Retinal pigment epithelial cell (primary cell): ENCODE measurements at regions not wholly inside any gene's neighbourhood (a gene's known extent, or its start where the extent isn't known, plus 50 kb on each side); places are given as distances from the start of the nearest gene placed in this dataset.
"Not testable (repeated sequence)": the region's sequence is repeated elsewhere in the genome, so short reads cannot be mapped to it uniquely, and the experiment has no call there.

ENCODE experiments used
- DNase-seq: peaks from one replicate; pipeline ENCODE4 v3.0.0-alpha.2; 2010; ENCODE audit warnings: low read depth
- H3K4me3 ChIP-seq: 2 replicates; pipeline ENCODE4 v1.5.1; 2011; ENCODE audit warnings: mild to moderate bottlenecking, low read length, control low read depth, moderate library complexity
- TF ChIP-seq, protein P1 (sequence below): conservative IDR thresholded peaks from 2 replicates; pipeline ENCODE4 v1.5.1; 2011; ENCODE audit warnings: low read depth, low read length, control low read depth, inconsistent platforms

DNA sequence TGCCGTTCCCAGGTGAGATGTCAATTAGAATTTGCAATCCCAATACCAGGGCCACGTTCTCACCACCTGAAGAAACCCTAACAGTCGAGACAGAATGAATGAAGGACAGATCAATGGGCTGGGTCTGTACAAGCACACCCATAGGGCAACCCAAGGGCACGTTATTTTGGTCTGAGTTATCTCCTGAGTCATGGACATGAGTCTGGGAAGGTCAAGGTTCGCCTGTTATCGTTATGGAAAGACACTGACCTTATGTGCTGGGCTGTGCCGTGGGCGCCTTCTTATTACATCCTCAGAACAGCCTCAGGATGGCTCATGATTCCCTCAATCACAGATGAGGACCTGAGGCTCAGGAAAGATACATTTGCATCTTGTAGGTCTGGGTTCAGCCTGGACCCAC, 175.0 kb upstream of the SULF2 start:
- no peak for DNase-seq
- H3K4me3 ChIP-seq, result no peak overlapping the region
- TF ChIP-seq, protein P1, sequence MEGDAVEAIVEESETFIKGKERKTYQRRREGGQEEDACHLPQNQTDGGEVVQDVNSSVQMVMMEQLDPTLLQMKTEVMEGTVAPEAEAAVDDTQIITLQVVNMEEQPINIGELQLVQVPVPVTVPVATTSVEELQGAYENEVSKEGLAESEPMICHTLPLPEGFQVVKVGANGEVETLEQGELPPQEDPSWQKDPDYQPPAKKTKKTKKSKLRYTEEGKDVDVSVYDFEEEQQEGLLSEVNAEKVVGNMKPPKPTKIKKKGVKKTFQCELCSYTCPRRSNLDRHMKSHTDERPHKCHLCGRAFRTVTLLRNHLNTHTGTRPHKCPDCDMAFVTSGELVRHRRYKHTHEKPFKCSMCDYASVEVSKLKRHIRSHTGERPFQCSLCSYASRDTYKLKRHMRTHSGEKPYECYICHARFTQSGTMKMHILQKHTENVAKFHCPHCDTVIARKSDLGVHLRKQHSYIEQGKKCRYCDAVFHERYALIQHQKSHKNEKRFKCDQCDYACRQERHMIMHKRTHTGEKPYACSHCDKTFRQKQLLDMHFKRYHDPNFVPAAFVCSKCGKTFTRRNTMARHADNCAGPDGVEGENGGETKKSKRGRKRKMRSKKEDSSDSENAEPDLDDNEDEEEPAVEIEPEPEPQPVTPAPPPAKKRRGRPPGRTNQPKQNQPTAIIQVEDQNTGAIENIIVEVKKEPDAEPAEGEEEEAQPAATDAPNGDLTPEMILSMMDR, result no peak

DNA sequence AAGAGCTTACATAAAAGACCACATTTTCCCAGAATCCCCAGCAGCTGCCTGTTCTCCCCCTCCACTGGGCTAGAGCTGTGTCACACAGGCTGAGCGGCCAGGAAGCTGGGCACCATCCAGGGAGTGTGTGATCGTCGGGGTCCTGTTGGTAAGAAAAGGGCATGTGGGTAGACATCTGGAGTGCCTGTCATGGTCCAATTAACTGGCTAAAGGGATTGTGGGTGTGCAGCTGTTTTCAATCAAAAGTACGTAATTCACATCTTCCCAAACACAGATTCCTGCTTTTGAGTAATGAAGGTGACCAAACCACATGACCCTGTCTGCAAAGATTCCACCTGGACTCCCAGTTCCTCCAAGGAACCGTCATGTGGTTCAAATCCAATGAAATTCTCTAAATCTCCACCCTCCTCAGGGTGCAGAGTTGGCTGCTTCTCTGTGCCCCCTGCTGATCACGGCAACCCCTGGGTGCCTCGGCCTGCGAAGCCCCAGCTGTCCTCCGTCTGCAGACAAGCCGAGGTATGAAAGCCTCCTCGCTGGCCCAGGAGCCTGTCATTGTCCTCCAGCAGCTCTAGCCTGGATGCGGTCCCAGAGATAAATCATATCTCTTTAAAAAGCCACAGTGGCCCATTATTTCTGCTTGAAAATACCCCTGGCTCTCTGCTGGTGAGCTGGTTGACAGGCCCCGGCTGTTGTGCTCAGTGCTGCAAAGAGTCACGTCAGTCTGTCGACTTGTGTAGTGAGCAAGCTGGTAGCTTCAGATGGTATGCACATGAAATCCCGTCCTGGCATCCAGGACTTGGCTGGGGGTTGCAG, 172.9 kb upstream of the SULF2 start:
- not testable (repeated sequence) for H3K4me3 ChIP-seq, DNase-seq

DNA sequence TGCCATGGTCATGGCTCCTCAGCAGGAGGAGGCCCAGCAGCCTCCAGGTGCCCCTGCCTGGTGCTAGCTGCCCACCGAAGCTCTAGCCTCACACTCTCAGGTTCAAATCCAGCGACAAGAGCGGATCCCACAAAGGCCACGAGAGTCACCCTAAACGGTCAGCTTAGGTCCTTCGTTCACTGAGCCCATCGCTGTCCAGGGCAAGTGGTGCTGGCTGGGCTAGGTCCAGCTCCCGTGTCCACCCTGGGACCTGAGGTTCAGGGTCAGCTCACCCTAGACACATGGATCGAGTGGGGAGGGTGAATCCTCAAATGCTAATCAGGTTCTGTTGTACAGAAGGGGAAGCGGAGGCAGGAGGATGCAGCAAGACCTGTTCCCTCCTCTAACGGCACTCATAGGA, 171.9 kb upstream of the SULF2 start:
- TF ChIP-seq, protein P1, result no peak
- DNase-seq, result no peak
- H3K4me3 ChIP-seq, result no peak overlapping the region

DNA sequence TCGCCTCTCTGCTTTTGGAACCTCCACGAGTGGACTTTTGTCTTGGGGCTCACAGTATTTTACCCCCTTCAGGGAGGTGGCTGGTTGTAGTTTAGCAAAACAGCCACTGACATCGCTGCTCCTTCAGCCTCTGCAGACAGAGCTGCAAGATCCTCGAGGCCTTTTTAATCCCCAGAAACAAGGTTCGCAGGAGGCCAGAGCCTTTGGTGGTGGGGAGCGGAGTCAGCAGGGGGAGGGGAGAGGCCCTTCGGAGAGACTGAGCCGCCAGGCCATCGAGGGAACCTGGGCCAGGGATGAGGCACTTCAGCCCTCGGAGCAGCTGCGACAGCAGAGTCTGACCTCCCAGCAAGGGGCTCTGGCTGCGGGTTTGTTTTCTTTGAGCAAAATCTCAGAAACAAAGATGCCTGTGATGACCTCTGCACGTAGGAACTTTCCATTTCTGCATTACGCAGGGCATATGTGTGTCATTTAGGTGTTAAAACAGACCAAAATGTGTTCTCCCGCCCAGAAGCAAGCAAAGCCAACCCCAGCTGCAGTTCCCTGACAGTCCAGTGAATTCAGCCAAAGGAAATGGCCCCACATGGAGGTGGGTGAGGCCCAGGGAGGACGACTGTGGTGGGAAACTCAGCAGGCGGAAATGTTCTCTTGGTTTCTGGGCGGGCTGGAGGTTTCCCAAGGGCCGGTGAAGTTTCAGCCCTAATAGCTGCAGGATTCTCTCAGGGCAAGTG, 171.2 kb upstream of the SULF2 start:
- no peak for DNase-seq
- TF ChIP-seq, protein P1, result no peak
- no peak overlapping the region for H3K4me3 ChIP-seq

DNA sequence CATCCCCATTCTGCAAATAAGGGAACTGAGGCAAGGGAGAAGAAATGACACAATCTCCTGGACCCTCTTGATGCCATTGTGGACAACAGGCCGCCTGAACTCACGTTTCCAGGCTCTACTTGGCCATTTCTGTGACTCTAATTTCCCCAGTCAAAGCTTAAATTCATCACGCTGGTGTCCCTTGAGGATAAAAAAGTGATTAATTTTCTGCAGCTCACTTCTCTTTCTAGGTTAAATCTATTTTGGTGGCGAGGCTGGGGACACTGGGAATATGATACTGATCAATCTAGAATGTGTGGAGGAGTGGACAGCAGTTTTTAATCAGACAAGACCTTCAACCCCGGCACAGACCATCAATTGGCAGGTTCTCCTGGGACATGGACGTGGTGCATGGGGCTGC, 168.2 kb upstream of the SULF2 start:
- H3K4me3 ChIP-seq, result no peak overlapping the region
- no peak for DNase-seq
- TF ChIP-seq, protein P1, result no peak

DNA sequence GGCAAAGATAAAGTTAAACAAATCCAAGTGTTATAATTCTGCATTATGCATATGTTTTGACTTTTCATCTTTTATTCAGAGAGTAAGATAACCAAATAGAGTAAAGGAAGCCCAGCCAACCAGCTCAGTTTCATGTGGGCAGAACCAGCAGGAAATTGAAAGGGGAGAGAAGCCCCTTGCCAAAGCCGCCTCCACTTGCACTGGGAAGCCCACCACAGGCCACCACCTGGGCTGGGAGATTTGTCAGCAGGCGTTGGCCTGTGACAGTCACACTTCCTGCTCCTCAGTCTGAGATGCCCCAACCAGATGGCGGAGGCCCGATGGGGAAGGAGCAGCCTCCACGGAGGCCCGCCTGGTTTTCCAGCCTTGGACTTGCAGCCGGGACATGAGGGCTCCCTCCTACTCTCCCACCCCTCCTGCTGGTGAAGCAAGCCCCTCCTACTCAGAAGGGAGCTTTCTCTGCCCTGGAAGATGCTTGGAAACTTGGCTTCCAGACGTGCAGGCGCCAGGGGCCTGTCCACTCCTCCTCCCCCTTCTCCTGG, 166.8 kb upstream of the SULF2 start:
- no peak for DNase-seq
- H3K4me3 ChIP-seq, result no peak overlapping the region
- TF ChIP-seq, protein P1, result no peak

DNA sequence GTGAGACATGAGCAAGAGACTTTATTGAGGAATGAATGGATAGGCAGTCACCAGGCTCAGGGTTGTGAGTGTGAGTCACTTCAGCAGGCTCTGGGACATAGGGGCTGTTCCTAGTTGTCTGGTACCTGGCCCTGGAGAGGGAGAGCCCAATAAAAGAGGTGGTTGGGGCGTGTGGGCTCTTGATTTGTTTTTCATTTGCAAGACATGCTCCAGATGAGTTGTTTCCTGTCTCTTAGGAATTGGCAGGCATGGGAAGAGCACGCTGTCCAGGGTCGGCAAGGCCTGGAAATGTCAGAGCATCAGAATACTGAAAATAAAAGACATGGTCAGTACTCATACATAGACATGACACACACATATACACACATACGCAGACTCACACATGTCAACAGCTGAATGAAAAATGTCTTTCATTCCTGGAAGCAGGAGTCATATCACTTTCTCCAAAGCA, 166.3 kb upstream of the SULF2 start:
- no peak overlapping the region for H3K4me3 ChIP-seq
- DNase-seq, result no peak
- TF ChIP-seq, protein P1, result no peak
